ENCODE measurements at regions not wholly inside any gene's neighbourhood (a gene's known extent, or its start where the extent isn't known, plus 50 kb on each side); places are given as distances from the start of the nearest gene placed in this dataset.

DNA sequence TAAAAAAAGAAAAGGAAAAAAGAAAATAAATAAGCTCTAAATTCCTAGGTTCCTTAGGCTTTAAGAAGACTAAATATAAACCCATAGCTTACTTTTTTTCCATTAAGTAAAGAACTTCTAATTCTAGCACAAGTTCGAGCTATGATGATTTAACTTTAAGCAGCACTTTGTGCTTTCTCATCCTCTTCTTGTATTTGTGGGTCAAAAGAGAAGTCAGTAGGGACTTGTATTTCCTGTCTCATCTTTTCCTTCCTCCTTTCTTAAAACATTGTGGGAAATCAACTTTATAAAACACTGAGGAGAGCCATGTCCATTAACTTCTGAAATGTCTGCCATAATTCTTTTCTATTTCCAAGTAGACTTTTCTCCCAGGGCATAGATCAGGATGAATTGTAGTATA lies 637.7 kb upstream of the CITED2 start:
- TF ChIP-seq, protein P1, sequence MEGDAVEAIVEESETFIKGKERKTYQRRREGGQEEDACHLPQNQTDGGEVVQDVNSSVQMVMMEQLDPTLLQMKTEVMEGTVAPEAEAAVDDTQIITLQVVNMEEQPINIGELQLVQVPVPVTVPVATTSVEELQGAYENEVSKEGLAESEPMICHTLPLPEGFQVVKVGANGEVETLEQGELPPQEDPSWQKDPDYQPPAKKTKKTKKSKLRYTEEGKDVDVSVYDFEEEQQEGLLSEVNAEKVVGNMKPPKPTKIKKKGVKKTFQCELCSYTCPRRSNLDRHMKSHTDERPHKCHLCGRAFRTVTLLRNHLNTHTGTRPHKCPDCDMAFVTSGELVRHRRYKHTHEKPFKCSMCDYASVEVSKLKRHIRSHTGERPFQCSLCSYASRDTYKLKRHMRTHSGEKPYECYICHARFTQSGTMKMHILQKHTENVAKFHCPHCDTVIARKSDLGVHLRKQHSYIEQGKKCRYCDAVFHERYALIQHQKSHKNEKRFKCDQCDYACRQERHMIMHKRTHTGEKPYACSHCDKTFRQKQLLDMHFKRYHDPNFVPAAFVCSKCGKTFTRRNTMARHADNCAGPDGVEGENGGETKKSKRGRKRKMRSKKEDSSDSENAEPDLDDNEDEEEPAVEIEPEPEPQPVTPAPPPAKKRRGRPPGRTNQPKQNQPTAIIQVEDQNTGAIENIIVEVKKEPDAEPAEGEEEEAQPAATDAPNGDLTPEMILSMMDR (IDR thresholded peaks at IDR 0.05; ENCODE audit: insufficient read depth, low read length, severe bottlenecking): no peak
- DNase-seq (ENCODE audit: low read depth): no peak
- FAIRE-seq: no peak
- Histone ChIP-seq H3K27me3 (ENCODE audit: control insufficient read depth, insufficient read depth, low read length) (no peaks in the 10 kb centered on the region), H3K36me3 (ENCODE audit: control insufficient read depth, insufficient read depth, low read length) (no peaks in the 10 kb centered on the region), H3K4me3 (ENCODE audit: low read depth, low read length) (no peak overlapping the region)

DNA sequence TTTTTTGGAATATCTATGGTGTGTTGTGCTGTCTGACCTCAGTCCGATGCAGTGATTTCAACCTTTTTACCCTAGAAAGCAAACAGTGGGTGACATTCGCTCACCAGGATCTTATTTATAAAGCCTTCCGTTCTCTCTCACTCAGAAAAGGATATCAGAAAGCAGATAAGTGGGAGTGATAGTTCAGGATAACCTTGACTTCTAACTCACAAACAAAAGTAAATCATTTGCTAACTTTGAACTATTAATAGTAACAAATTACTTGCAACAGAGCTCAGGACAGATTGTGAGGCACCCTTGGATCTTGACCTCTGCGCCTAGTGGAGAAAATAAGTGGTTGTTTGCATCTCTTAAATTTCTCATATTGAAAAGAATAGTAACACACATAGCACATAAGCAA lies 637.1 kb upstream of the CITED2 start:
- DNase-seq (ENCODE audit: low read depth): no peak
- no peak overlapping the region for H3K4me3 ChIP-seq (ENCODE audit: low read depth, low read length)
- no peak for FAIRE-seq
- no peaks in the 10 kb centered on the region for H3K27me3 ChIP-seq (ENCODE audit: control insufficient read depth, insufficient read depth, low read length)
- H3K36me3 ChIP-seq (ENCODE audit: control insufficient read depth, insufficient read depth, low read length): no peaks in the 10 kb centered on the region
- TF ChIP-seq, protein P1 (IDR thresholded peaks at IDR 0.05; ENCODE audit: insufficient read depth, low read length, severe bottlenecking): no peak

DNA sequence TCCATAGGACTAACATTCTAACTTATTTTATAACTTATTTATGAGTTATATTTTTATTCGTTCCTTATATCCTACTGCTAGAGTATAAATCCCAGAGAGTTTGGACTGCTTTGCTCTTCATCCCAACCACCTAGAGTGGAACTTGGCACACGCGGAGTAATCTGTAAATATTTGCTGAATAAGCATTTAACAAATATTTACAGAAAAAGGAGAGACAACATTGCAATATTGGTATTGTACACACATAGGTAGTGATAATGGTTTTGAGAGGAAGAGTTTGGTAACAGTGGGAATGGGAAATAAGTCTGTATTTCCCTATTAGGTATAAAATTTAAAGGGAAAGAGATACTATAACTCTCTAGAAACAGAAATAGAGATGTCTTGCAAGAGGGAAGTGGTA lies 634.8 kb upstream of the CITED2 start:
- TF ChIP-seq, protein P1 (IDR thresholded peaks at IDR 0.05; ENCODE audit: insufficient read depth, low read length, severe bottlenecking): no peak
- Histone ChIP-seq H3K4me3 (ENCODE audit: low read depth, low read length) (no peak overlapping the region), H3K27me3 (ENCODE audit: control insufficient read depth, insufficient read depth, low read length) (no peaks in the 10 kb centered on the region), H3K36me3 (ENCODE audit: control insufficient read depth, insufficient read depth, low read length) (no peaks in the 10 kb centered on the region)
- FAIRE-seq: no peak
- no peak for DNase-seq (ENCODE audit: low read depth)

- Histone ChIP-seq H3K36me3 (ENCODE audit: control insufficient read depth, insufficient read depth, low read length) (no peaks in the 10 kb centered on the region), H3K27me3 (ENCODE audit: control insufficient read depth, insufficient read depth, low read length) (no peaks in the 10 kb centered on the region), H3K4me3 (ENCODE audit: low read depth, low read length) (no peak overlapping the region)
- TF ChIP-seq, protein P1 (IDR thresholded peaks at IDR 0.05; ENCODE audit: insufficient read depth, low read length, severe bottlenecking): no peak
- DNase-seq (ENCODE audit: low read depth) (no peak), FAIRE-seq (no peak)
Observed at GRCh38 chr6:140007525-140007924, 633.1 kb upstream of the CITED2 start.

GRCh38 chr6:140003217-140003616 lies 628.8 kb upstream of the CITED2 start:
- H3K4me3 ChIP-seq (ENCODE audit: low read depth, low read length): no peak overlapping the region
- DNase-seq (ENCODE audit: low read depth): no peak
- no peaks in the 10 kb centered on the region for H3K27me3 ChIP-seq (ENCODE audit: control insufficient read depth, insufficient read depth, low read length)
- TF ChIP-seq, protein P1 (IDR thresholded peaks at IDR 0.05; ENCODE audit: insufficient read depth, low read length, severe bottlenecking): no peak
- H3K36me3 ChIP-seq (ENCODE audit: control insufficient read depth, insufficient read depth, low read length): no peaks in the 10 kb centered on the region
- no peak for FAIRE-seq

- H3K4me3 ChIP-seq (ENCODE audit: low read depth, low read length): no peak overlapping the region
- H3K27me3 ChIP-seq (ENCODE audit: control insufficient read depth, insufficient read depth, low read length): no peaks in the 10 kb centered on the region
- FAIRE-seq: no peak
- TF ChIP-seq, protein P1 (IDR thresholded peaks at IDR 0.05; ENCODE audit: insufficient read depth, low read length, severe bottlenecking): no peak
- no peaks in the 10 kb centered on the region for H3K36me3 ChIP-seq (ENCODE audit: control insufficient read depth, insufficient read depth, low read length)
- no peak for DNase-seq (ENCODE audit: low read depth)
Observed at GRCh38 chr6:140002396-140003022, 628.1 kb upstream of the CITED2 start.

Data from bronchial epithelial cell (primary cell).